Astrocyte of the spinal cord (primary cell): ENCODE measurements at regions not wholly inside any gene's neighbourhood (a gene's known extent, or its start where the extent isn't known, plus 50 kb on each side); places are given as distances from the start of the nearest gene placed in this dataset.
"Not testable (repeated sequence)": the region's sequence is repeated elsewhere in the genome, so short reads cannot be mapped to it uniquely, and the experiment has no call there.

ENCODE experiments used
- DNase-seq: peaks from one replicate; pipeline ENCODE4 v3.0.0; 2011; ENCODE audit warnings: low read depth, low spot score
- H3K4me3 ChIP-seq: 2 replicates; pipeline ENCODE4 v1.5.1; 2011; ENCODE audit warnings: low read depth, mild to moderate bottlenecking, low read length, moderate library complexity
- in situ Hi-C: cut with HindIII; loops from 2 replicates; pipeline ENCODE4 v1.10.0; 2017; ENCODE audit warnings: low sequenced_read_pairs

DNA sequence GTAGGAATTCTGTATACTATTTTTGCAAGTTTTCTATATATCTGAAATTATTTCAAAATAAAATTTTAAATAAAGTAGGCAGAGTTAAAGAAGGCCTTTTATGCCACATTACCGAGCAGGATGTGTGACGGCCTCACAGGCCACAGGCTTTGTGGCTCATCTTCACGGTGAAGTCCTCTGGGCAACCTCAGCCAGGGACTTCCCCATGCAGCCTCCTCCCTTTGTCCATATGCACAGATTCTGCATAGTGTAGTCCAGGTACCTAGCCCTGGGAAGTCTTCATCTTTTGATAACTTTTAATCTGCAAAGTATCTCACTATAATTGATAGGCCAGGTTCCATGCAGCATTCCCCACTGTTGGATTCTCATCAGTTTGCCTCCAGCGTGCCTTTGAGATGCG, 62.8 kb downstream of the ARHGAP11B start:
- DNase-seq, H3K4me3 ChIP-seq, in situ Hi-C loops: not testable (repeated sequence)

DNA sequence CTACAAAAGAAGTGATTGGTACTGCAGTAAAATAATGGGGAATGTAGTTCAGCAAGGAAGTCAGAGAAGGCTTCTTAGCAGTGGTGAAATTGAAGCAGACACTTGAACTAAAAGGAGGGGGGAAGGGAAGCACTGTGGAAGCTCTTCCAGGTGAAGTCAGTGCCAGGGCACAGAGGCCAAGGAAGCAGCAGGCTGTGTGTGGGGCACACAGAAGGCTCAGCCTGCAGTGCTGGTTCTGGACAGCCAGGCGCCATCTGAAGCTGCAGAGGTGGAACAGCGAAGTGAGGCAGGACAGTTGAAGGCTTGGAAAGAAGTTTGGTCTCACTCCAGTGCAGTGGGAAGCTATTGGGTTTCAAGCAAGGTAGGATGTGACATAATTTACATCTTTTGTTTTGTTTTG, 64.2 kb downstream of the ARHGAP11B start:
- H3K4me3 ChIP-seq, in situ Hi-C loops, DNase-seq: not testable (repeated sequence)

DNA sequence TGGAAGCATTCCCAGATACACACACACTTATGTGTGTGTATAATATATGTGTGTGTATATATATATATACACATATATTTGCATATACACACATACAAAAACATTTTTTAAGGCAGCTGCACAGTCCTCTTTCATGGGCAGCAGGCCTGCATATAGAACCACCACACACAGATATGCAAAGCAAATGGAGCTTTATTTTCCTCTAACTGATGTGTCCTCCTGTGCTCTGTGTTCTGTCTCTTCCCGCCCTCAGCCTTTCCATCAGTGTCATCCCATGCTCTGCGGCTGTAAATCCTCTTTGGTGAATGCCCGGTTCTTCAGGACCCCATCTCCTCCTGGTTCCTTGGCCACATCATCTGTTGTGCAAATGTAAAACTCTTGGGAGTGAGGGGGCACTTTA, 69.9 kb downstream of the ARHGAP11B start:
- DNase-seq, H3K4me3 ChIP-seq, in situ Hi-C loops: not testable (repeated sequence)

DNA sequence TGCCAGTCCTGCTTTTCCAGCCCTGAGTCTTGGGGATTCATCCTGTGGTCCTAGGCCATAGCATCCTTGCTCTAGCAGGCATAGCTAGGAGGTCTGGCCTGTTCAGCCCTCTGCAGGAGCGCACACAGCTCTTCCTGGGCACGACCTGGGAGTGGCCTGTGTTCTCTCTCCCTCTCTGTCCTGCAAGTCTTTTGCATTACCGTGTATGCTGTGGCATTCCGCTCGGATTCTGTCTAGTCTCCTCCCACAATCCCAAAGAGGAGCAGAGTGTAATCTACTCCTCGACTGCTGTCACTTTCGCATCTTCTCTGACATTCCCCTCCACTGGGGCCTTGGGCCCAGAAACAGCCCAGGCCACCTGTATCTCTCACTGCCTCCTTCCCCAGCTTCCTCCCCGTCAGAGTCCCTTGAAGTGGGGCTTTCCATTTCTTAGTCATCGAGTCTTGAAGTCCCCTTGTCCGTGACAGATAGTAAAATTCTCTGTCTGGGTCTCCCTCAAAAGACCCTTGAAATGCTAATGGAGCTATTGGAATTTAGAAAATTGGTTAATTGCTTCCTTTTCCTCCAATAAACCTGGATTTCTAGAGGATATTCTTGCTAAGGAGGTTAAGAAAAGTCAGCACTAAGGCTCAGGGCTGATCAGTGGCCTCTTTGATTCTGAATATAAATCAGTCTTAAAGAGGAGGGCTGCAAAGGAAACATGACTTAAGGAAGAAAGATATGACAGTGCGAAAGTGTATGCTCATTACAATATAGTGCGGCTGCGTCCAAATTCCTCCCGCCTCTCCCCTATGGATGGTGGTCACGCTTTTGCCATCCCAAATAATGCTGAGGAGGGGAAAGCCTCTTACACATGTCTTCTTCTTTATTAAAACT, 70.7 kb downstream of the ARHGAP11B start:
- H3K4me3 ChIP-seq, DNase-seq, in situ Hi-C loops: not testable (repeated sequence)

DNA sequence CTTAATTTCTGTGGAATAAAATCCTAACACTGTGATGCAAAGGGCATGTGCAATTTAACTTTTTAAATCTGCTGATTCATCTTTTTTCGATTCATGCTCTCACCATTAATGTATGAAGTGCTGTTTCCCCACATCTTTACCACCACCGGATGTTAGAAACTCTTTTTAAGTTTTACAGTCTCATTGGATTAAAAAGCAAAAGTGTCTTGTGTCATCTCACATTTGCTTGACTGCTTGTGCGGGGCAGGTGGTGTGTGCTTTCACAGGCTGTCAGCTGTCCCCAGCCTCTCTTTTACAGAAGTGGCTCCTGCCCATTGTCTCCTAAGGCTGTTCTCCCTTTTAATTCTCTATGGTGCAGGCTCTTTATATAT, 71.4 kb downstream of the ARHGAP11B start:
- in situ Hi-C loops, H3K4me3 ChIP-seq, DNase-seq: not testable (repeated sequence)

DNA sequence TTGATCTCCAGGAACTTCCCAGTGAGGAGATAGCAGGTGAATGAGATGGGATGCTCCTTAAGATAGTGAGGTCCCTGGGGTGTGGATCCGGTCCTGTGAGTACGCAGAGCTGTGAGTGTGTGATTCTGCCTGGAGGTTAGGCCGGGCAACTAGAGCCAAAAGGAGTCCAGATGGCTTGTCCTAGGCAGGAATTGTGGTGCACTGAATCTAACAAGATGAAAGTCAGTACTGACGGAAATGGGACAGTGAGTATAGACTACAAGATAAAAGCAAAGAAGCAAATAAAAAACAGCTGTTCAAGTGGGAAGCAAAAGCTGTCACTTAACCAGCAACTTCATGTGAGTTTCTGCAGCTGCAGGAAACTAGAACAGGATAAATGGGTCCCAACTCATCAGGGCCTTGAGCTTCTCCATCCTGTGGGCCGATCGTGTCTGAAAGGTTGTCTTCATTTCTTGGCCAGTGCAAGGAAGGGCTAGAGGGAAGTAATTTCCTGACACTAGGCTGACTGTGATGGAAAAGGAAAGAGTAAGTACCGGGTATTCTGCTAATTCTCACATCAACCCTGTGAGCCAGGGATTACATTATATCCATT, 74.2 kb downstream of the ARHGAP11B start:
- H3K4me3 ChIP-seq, DNase-seq, in situ Hi-C loops: not testable (repeated sequence)

DNA sequence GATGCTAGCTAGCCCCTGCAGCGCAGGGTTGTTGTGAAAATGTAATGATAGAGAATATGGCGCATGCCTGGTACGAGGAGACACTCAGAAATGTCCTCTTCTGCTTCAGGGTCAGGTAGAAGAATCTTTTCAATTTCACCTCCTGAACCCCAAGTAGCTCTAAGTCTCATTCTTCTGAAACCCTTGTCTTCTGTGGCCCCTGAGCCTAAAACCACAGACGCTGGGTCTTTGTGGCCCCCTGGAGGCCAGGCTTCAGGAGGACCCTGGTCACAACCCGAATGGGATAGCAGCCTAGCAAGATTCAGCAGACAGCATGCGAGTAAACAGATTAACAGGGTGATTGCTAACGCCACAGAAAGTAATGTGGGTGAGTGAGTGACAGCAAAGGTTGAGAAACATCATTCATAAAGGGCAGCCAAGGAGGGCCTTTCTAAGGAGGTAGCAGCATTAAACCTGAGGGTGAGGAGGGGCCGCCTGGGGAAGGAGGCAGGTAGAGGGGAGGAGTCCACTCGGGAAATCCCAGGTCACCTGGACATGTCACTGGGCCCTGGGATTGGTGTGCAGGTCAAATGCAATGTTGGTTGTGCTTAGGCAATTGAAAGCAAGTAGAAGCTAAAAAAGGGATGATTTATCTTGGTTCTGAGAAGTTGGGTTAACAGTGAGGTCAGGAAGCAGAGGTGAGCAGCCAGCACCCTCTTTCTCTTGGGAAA, 82.2 kb downstream of the ARHGAP11B start:
- DNase-seq, H3K4me3 ChIP-seq, in situ Hi-C loops: not testable (repeated sequence)

DNA sequence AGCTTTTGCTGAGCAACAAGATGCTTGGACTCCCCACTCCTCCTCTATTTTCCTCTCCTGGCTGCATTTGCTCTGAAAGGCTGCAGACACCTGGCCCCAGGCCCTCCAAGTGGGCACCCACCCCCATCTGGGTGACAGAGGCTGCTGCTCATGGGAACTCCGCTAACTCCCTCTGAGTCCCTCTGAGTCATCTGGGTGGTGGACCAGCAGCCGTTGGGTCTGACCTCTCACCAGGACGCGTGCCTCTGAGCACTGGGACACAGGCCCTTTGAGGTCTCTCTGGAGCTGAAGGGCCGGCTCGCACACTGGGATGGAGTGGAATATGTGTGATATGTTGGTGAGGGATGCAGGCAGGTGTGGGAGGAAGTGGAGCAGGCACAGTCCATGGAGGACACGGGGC, 82.9 kb downstream of the ARHGAP11B start:
- DNase-seq, H3K4me3 ChIP-seq, in situ Hi-C loops: not testable (repeated sequence)

DNA sequence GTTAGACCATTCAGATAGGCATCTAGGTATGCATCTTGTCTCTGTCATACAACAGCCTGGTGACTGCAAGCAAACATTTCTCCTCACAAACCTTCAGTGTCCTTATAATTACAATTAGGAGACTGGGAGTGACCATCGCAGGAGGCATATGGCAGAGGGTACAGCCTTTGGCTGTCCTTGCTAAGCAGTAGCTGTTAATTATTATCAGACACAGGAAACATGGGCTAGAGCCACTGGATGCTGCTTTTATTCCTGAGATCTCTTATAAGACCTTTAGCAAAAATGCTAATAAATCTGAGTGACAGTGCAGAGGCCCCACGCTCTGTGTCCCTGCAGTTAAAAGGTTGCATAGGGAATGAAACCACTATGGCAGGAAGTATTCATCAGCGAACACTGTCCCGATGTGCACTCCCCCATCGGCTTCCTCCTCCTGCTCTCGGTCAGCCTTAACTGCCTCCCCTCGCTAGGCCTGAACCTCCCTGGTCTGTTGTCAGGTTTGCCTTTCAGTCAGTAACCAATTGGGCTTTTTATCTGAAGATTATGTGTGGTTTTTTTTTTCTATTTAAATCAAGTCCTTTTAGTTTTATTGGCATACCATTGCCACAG, 92.2 kb downstream of the ARHGAP11B start:
- in situ Hi-C loops, DNase-seq: not testable (repeated sequence)

DNA sequence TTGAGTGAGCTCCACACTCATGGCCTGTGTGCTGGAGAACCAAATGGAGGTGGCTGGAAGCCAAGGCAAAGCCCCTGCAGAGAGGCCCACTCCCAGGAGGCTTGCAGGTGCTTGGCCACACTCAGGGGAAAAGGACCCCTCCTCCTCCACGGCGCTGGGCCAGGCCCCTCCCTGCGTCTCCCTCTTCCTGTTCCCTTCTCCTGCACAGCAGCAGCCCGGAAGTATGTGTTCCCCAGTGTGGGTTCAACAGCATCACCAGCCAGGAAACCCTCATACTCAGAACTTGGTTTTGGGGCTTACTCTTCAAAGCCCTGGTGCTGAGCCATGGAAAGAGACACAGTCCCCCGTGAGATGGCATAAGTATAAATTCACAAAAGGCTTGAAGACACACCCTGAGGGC, 93.4 kb downstream of the ARHGAP11B start:
- DNase-seq, H3K4me3 ChIP-seq, in situ Hi-C loops: not testable (repeated sequence)

More for the DNA sequence above, 92.2 kb downstream of the ARHGAP11B start:
- not testable (repeated sequence) for H3K4me3 ChIP-seq

DNA sequence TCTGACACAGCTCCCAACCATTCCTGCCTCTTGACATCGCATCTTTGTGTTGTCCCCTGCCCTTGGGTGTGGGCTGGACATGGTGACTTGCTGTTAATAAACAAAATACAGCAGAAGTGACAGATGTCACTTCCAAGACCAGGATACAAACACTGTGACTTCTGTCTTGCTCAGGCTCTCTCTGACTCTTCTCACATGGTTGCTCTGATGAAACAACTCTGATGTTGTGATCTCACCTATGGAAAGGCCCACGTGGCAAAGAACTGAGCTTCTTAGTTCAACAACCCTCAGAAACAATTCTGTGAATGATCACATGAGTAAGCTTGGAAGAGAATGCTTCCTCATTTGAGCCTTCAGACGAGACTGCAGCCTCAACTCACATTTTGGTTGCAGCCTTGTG, 94.9 kb downstream of the ARHGAP11B start:
- H3K4me3 ChIP-seq, DNase-seq, in situ Hi-C loops: not testable (repeated sequence)

DNA sequence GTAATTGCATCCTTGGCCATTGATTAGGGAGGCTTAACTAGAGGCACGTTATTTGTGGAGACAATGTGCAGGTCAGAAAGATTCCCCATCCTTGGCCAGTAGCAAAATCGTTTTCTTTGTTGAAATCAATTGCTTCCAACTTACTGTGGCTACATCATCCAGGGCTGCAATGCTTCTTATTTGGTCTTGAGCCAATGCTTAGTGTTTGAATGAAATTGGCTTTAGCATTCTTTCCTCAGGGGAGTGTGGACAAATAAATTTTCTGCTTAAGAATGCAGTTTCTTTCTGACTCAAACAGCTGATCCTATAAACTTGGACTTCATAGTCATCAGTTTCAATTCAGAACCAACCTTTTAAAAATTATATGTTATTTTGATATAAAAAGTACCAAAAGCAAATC, 95.6 kb downstream of the ARHGAP11B start:
- in situ Hi-C loops, H3K4me3 ChIP-seq, DNase-seq: not testable (repeated sequence)

DNA sequence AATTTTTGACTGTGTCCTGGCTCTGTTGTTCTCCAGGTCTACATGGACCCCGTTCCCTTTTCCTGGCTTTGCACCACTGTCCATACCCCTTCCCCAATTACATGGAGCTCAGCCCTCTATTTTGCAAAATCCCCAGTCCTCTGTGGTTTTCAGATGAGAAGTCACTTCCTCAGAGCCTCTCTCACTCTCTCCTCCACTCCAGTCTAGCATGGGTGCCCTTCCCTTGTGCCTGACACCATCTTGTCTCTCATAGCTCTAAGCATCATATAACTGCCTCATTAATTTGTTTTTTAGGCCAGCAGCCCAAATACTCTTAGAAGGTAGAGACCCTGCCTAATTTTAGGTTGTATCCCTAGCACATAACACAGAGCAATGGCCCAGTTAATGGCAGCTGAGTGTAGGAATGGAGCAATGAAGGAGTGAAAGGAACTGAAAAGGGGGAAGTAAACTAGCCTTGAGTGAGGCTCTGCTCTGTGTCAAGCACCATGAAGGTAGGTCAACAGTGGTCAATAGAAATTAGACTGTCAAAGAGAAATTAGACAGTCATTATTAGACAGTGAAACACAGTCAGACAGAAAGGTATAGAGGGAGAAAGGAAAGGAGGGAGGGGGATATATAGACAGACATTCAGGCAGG, 97.7 kb downstream of the ARHGAP11B start:
- in situ Hi-C loops, H3K4me3 ChIP-seq, DNase-seq: not testable (repeated sequence)

DNA sequence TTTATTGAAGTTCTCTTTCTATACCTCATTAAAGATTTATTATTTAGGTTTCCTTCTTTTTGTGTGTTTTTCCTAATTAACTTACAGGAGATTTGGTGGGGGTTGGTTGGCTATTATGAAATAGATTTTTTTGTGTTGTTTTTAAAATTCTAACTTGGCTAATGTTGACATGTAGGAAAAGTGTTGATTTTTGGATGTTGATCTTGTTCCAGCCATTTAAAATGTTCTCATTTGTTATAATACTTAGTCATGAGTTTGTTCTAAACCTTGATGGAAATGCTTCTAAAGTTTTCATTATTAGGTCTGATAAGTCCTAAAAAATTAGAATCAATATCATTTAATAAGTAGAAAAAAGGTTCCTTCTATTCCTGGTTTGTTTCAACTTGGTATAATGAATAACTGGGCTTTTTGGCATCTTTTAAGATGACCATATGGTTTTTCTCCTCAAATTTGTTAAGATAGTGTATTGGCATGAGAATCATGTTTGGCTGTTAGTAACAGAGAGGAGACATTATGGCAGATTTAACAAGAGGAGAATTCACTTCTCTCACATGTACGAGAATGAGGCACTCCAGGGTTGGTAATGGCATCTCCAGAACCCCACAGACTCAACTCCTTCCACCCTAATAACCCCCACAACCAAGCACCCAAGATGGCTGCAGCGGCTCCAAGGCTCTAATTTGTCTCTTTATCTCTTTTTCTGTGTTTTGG, 104.1 kb downstream of the ARHGAP11B start:
- H3K4me3 ChIP-seq, in situ Hi-C loops, DNase-seq: not testable (repeated sequence)

DNA sequence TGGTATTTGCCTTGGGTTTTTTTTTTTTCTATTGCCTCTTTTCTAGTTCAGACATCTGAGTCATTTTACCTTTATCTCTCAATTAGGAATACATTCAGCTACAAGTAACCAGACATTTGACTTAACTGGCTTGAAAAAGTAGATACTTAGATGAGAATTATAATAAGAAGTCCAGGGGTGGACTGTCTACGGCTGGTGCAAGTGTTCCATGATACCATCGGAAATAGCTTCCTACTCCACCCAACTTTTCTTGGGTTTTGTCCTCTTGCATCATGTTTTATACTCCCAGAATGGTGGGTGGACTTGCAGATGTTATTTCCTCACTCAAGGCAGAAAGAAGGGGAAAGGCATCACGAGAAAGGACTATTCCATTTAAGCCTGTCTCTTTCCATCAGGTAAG, 104.7 kb downstream of the ARHGAP11B start:
- in situ Hi-C loops, DNase-seq, H3K4me3 ChIP-seq: not testable (repeated sequence)

DNA sequence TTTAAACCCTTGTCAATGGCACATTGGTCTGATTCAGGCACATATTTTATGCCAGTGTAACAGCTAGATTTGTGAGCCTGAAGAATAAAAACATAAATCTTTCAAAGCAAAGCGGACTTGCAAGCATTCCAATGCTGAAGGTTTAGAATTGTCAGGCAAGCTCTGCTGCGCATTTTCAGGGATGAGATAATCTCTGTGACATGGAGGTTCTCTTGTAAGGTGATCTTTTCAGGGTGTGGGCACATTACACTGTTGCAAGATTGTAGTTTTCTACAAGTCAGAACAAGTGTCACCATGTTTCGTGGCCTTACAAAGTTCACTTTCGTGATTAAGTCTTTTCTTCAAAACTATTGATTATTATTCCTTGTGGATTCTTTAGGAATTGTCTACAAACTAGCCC, 106.2 kb downstream of the ARHGAP11B start:
- in situ Hi-C loops, H3K4me3 ChIP-seq, DNase-seq: not testable (repeated sequence)
